ENCODE measurements at regions not wholly inside any gene's neighbourhood (a gene's known extent, or its start where the extent isn't known, plus 50 kb on each side); places are given as distances from the start of the nearest gene placed in this dataset.

DNA sequence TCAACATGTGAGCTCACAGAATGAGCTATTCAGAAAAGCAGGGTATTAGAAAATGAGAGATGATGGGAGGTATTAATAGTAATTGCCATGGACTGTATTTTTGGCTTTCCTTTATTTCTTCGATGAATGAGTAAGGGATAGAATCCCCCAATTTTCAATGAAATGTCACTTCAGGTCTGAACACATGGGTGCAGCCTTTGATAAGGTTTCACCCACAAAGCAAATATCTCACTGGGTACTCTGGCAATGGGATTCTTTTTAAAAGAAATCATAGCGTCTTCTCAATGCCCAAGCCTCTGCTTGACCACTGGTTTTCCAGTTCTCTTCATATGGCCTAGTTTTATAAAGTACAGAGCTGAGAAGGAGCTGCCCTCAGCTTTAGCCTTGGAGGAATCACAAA is 610.5 kb upstream of the FANCL start:
- Histone ChIP-seq H3F3A (ENCODE audit: insufficient read depth, low read length, poor library complexity, severe bottlenecking) (no peaks in the 10 kb centered on the region), H4K20me1 (ENCODE audit: insufficient read depth) (no peaks in the 10 kb centered on the region), H3K9me3 (ENCODE audit: low read length) (peaks cover 3% of the 10 kb centered on the region), H3K9me2 (ENCODE audit: insufficient read depth, low read length) (no peaks in the 10 kb centered on the region), H2AFZ (ENCODE audit: low read depth, low read length) (no peak overlapping the region), H3K79me2 (replicated peaks; ENCODE audit: insufficient read depth, low read length) (no peaks in the 10 kb centered on the region), H3K4me2 (ENCODE audit: low read length) (no peak overlapping the region), H3K27me3 (ENCODE audit: insufficient read depth, low read depth, low read length) (no peaks in the 10 kb centered on the region), H3K9ac (ENCODE audit: low read length) (no peak overlapping the region), H3K4me3 (ENCODE audit: low read length) (no peak overlapping the region), H3K27ac (ENCODE audit: low read length) (no peak overlapping the region), H3K36me3 (ENCODE audit: insufficient read depth, low read length) (no peaks in the 10 kb centered on the region)
- TF ChIP-seq TAF1 (IDR thresholded peaks at IDR 0.05; ENCODE audit: low read depth) (no peak), EP300 (conservative IDR thresholded peaks at IDR 0.05; ENCODE audit: poor library complexity, severe bottlenecking) (no peak), RAD21 (conservative IDR thresholded peaks at IDR 0.05) (peak; percentile 47), POLR2AphosphoS5 (IDR thresholded peaks at IDR 0.05) (no peak), MXI1 (conservative IDR thresholded peaks at IDR 0.05; ENCODE audit: poor library complexity, severe bottlenecking) (no peak), EZH2 (IDR thresholded peaks at IDR 0.05; ENCODE audit: borderline replicate concordance, insufficient read depth, low read length, poor library complexity, severe bottlenecking) (no peak), SMC3 (conservative IDR thresholded peaks at IDR 0.05; ENCODE audit: poor library complexity) (peak; percentile 44)
- TF ChIP-seq, protein P1, sequence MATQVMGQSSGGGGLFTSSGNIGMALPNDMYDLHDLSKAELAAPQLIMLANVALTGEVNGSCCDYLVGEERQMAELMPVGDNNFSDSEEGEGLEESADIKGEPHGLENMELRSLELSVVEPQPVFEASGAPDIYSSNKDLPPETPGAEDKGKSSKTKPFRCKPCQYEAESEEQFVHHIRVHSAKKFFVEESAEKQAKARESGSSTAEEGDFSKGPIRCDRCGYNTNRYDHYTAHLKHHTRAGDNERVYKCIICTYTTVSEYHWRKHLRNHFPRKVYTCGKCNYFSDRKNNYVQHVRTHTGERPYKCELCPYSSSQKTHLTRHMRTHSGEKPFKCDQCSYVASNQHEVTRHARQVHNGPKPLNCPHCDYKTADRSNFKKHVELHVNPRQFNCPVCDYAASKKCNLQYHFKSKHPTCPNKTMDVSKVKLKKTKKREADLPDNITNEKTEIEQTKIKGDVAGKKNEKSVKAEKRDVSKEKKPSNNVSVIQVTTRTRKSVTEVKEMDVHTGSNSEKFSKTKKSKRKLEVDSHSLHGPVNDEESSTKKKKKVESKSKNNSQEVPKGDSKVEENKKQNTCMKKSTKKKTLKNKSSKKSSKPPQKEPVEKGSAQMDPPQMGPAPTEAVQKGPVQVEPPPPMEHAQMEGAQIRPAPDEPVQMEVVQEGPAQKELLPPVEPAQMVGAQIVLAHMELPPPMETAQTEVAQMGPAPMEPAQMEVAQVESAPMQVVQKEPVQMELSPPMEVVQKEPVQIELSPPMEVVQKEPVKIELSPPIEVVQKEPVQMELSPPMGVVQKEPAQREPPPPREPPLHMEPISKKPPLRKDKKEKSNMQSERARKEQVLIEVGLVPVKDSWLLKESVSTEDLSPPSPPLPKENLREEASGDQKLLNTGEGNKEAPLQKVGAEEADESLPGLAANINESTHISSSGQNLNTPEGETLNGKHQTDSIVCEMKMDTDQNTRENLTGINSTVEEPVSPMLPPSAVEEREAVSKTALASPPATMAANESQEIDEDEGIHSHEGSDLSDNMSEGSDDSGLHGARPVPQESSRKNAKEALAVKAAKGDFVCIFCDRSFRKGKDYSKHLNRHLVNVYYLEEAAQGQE (IDR thresholded peaks at IDR 0.05; ENCODE audit: borderline replicate concordance): no peak
- TF ChIP-seq, protein P2, sequence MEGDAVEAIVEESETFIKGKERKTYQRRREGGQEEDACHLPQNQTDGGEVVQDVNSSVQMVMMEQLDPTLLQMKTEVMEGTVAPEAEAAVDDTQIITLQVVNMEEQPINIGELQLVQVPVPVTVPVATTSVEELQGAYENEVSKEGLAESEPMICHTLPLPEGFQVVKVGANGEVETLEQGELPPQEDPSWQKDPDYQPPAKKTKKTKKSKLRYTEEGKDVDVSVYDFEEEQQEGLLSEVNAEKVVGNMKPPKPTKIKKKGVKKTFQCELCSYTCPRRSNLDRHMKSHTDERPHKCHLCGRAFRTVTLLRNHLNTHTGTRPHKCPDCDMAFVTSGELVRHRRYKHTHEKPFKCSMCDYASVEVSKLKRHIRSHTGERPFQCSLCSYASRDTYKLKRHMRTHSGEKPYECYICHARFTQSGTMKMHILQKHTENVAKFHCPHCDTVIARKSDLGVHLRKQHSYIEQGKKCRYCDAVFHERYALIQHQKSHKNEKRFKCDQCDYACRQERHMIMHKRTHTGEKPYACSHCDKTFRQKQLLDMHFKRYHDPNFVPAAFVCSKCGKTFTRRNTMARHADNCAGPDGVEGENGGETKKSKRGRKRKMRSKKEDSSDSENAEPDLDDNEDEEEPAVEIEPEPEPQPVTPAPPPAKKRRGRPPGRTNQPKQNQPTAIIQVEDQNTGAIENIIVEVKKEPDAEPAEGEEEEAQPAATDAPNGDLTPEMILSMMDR (IDR thresholded peaks at IDR 0.05; ENCODE audit: poor library complexity, severe bottlenecking): peak; percentile 26

DNA sequence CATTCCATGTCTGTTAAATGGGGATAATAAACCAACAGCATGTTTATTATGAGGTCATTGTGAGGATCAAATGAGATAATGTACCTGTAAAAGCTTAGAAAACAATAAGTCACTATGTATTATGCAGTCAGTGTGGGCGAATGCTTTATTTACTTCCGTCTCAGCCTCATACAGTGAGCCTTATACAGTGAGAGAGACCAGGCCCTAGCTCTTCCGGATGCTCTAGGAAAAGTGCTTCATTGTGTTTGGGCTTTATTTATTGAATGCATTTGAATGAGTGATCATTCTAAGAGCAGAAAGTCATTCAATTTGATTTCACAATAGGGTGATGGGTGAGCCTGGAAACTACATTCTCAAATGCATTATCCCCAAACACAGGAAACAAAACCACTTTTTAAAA is 603.9 kb upstream of the FANCL start:
- Histone ChIP-seq H3K79me2 (replicated peaks; ENCODE audit: insufficient read depth, low read length) (no peaks in the 10 kb centered on the region), H3K27ac (ENCODE audit: low read length) (no peak overlapping the region), H3K9me2 (ENCODE audit: insufficient read depth, low read length) (no peaks in the 10 kb centered on the region), H3F3A (ENCODE audit: insufficient read depth, low read length, poor library complexity, severe bottlenecking) (no peaks in the 10 kb centered on the region), H3K36me3 (ENCODE audit: insufficient read depth, low read length) (no peaks in the 10 kb centered on the region), H2AFZ (ENCODE audit: low read depth, low read length) (no peak overlapping the region), H4K20me1 (ENCODE audit: insufficient read depth) (no peaks in the 10 kb centered on the region), H3K4me2 (ENCODE audit: low read length) (no peak overlapping the region), H3K9me3 (ENCODE audit: low read length) (no peaks in the 10 kb centered on the region), H3K27me3 (ENCODE audit: insufficient read depth, low read depth, low read length) (no peaks in the 10 kb centered on the region), H3K9ac (ENCODE audit: low read length) (no peak overlapping the region), H3K4me3 (ENCODE audit: low read length) (no peak overlapping the region)
- TF ChIP-seq MXI1 (conservative IDR thresholded peaks at IDR 0.05; ENCODE audit: poor library complexity, severe bottlenecking) (no peak), TAF1 (IDR thresholded peaks at IDR 0.05; ENCODE audit: low read depth) (no peak), SMC3 (conservative IDR thresholded peaks at IDR 0.05; ENCODE audit: poor library complexity) (no peak), POLR2AphosphoS5 (IDR thresholded peaks at IDR 0.05) (no peak), EP300 (conservative IDR thresholded peaks at IDR 0.05; ENCODE audit: poor library complexity, severe bottlenecking) (no peak), EZH2 (IDR thresholded peaks at IDR 0.05; ENCODE audit: borderline replicate concordance, insufficient read depth, low read length, poor library complexity, severe bottlenecking) (no peak)
- TF ChIP-seq, protein P1 (IDR thresholded peaks at IDR 0.05; ENCODE audit: borderline replicate concordance): no peak
- TF ChIP-seq, protein P2 (IDR thresholded peaks at IDR 0.05; ENCODE audit: poor library complexity, severe bottlenecking): no peak
